IMR-90 (cell line): ENCODE measurements at regions not wholly inside any gene's neighbourhood (a gene's known extent, or its start where the extent isn't known, plus 50 kb on each side); places are given as distances from the start of the nearest gene placed in this dataset.

Experiments
- ATAC-seq: fragments of 200-7000 bp; cut with Tn5 transposase; 2 replicates; pipeline ENCODE4 v1.9.1; 2020; ENCODE audit warnings: low read depth, mild to moderate bottlenecking, moderate library complexity
- BruUV-seq: library from RNA; stranded (reverse); fragments of 400-500 nt; replicated peaks from 2 replicates; lab custom pipeline; 2021; lab: Mats Ljungman, UMichigan
- CTCF ChIA-PET: fragments of 300-600 bp; formaldehyde crosslinking; extraction: SDS; loops from one replicate; lab custom pipeline; 2021; ENCODE audit warnings: antibody characterized with exemption; lab: Yijun Ruan, JAX
- POLR2A ChIA-PET: fragments of 300-600 bp; sonication (Branson Sonifier 250); formaldehyde crosslinking; loops from one replicate; lab custom pipeline; 2022; ENCODE audit warnings: antibody characterized with exemption; ENCODE audit not compliant: unreplicated experiment; lab: Charles Lee
- DNase-seq: peaks from one replicate; pipeline ENCODE4 v3.0.0; 2013
- H2AFZ ChIP-seq: replicated peaks from 2 replicates; pipeline ENCODE3; 2013; ENCODE audit warnings: low read length, mild to moderate bottlenecking; ENCODE audit not compliant: poor library complexity
- H2AK5ac ChIP-seq: 2 replicates; pipeline ENCODE4 v1.6.1; 2013; ENCODE audit warnings: low read depth, low read length, inconsistent platforms
- H2AK9ac ChIP-seq: replicated peaks from 2 replicates; pipeline ENCODE3; 2013; ENCODE audit warnings: mild to moderate bottlenecking, low read depth, low read length, moderate library complexity; ENCODE audit not compliant: poor library complexity
- H2BK120ac ChIP-seq: 2 replicates; pipeline ENCODE4 v1.6.1; 2013; ENCODE audit warnings: low read depth, low read length, inconsistent platforms
- H2BK15ac ChIP-seq: 3 replicates; pipeline ENCODE4 v1.6.1; 2013; ENCODE audit warnings: low read depth, low read length, inconsistent platforms
- H2BK20ac ChIP-seq: 2 replicates; pipeline ENCODE4 v1.6.1; 2013; ENCODE audit warnings: low read depth, mild to moderate bottlenecking, inconsistent platforms, low read length, moderate library complexity
- H2BK5ac ChIP-seq: 2 replicates; pipeline ENCODE4 v1.6.1; 2013; ENCODE audit warnings: mild to moderate bottlenecking, low read depth, low read length, inconsistent platforms; ENCODE audit not compliant: poor library complexity, severe bottlenecking
- H3K14ac ChIP-seq: replicated peaks from 2 replicates; pipeline ENCODE4 v1.6.1; 2013; ENCODE audit warnings: low read depth, low read length, inconsistent platforms
- H3K18ac ChIP-seq: 2 replicates; pipeline ENCODE4 v1.6.1; 2013; ENCODE audit warnings: low read depth, low read length, control low read depth
- H3K23ac ChIP-seq: 2 replicates; pipeline ENCODE4 v1.6.1; 2013; ENCODE audit warnings: low read depth, low read length, inconsistent platforms
- H3K27ac ChIP-seq: 2 replicates; pipeline ENCODE4 v1.5.1; 2013; ENCODE audit warnings: mild to moderate bottlenecking, control low read depth, low read length; ENCODE audit not compliant: insufficient read depth
- H3K27me3 ChIP-seq: 2 replicates; pipeline ENCODE4 v1.6.1; 2013; ENCODE audit warnings: low read length; ENCODE audit not compliant: control insufficient read depth, insufficient read depth
- H3K36me3 ChIP-seq: 2 replicates; pipeline ENCODE4 v1.6.1; 2013; ENCODE audit warnings: low read length, mixed read lengths; ENCODE audit not compliant: control insufficient read depth, insufficient read depth
- H3K4ac ChIP-seq: 2 replicates; pipeline ENCODE4 v1.6.1; 2013; ENCODE audit warnings: low read depth, low read length, inconsistent platforms
- H3K4me1 ChIP-seq: 2 replicates; pipeline ENCODE4 v1.6.1; 2013; ENCODE audit warnings: low read length, mixed read lengths; ENCODE audit not compliant: control insufficient read depth, insufficient read depth
- H3K4me2 ChIP-seq: 2 replicates; pipeline ENCODE4 v1.6.1; 2013; ENCODE audit warnings: low read depth, mild to moderate bottlenecking, control low read depth, low read length, moderate library complexity
- H3K4me3 ChIP-seq: 2 replicates; pipeline ENCODE4 v1.5.1; 2013; ENCODE audit warnings: low read depth, mild to moderate bottlenecking, control low read depth, low read length, moderate library complexity; ENCODE audit not compliant: insufficient read depth
- H3K56ac ChIP-seq: 2 replicates; pipeline ENCODE4 v1.6.1; 2013; ENCODE audit warnings: low read length, inconsistent platforms; ENCODE audit not compliant: insufficient read depth; ENCODE audit errors: extremely low read depth
- H3K79me1 ChIP-seq, 2 experiments: 2 replicates each; pipeline ENCODE4 v1.6.1; 2013; ENCODE audit warnings: low read length in 2 of 2, inconsistent platforms in 1 of 2, low read depth in 1 of 2
- H3K9ac ChIP-seq: 2 replicates; pipeline ENCODE4 v1.6.1; 2013; ENCODE audit warnings: low read depth, low read length, control low read depth
- H3K9me1 ChIP-seq: 2 replicates; pipeline ENCODE4 v1.6.1; 2013; ENCODE audit warnings: low read length, inconsistent platforms; ENCODE audit not compliant: insufficient read depth
- H3K9me3 ChIP-seq: 2 replicates; pipeline ENCODE4 v1.6.1; 2013; ENCODE audit warnings: low read length; ENCODE audit not compliant: control insufficient read depth, insufficient read depth
- H4K20me1 ChIP-seq: 2 replicates; pipeline ENCODE4 v1.6.1; 2013; ENCODE audit warnings: low read length, inconsistent platforms; ENCODE audit not compliant: insufficient read depth
- H4K5ac ChIP-seq: 2 replicates; pipeline ENCODE4 v1.6.1; 2013; ENCODE audit warnings: mild to moderate bottlenecking, low read depth, low read length, control low read depth
- H4K8ac ChIP-seq, 2 experiments: 2 replicates each; pipeline ENCODE4 v1.6.1; 2013; ENCODE audit warnings: low read depth in 2 of 2, low read length in 2 of 2, control low read depth in 1 of 2, inconsistent platforms in 1 of 2
- H4K91ac ChIP-seq: 2 replicates; pipeline ENCODE4 v1.6.1; 2013; ENCODE audit warnings: low read depth, low read length, inconsistent platforms; ENCODE audit not compliant: insufficient read depth
- BHLHE40 ChIP-seq: fragments of 150-350 bp; IDR thresholded peaks from 2 replicates; pipeline ENCODE4 v1.6.1; 2016; ENCODE audit warnings: mild to moderate bottlenecking, low read depth, low read length
- CEBPB ChIP-seq: IDR thresholded peaks from 2 replicates; pipeline ENCODE4 v1.6.1; 2012; ENCODE audit warnings: low read depth, low read length, improper control_type of control experiment
- CHD1 ChIP-seq: IDR thresholded peaks from 2 replicates; pipeline ENCODE4 v1.6.1; 2012; ENCODE audit warnings: low read depth, low read length, improper control_type of control experiment
- ELK1 ChIP-seq: fragments of 150-350 bp; IDR thresholded peaks from 2 replicates; pipeline ENCODE4 v1.6.1; 2016; ENCODE audit warnings: low read depth, mild to moderate bottlenecking, low read length, moderate library complexity, borderline replicate concordance
- FOS ChIP-seq: fragments of 150-350 bp; IDR thresholded peaks from 2 replicates; pipeline ENCODE4 v1.6.1; 2016; ENCODE audit warnings: low read depth, low read length
- MAFK ChIP-seq: IDR thresholded peaks from 2 replicates; pipeline ENCODE4 v1.6.1; 2012; ENCODE audit warnings: low read depth, low read length, improper control_type of control experiment
- MAZ ChIP-seq: IDR thresholded peaks from 2 replicates; pipeline ENCODE4 v1.6.1; 2012; ENCODE audit warnings: low read depth, mild to moderate bottlenecking, low read length, improper control_type of control experiment, moderate library complexity, borderline replicate concordance
- MXI1 ChIP-seq: IDR thresholded peaks from 2 replicates; pipeline ENCODE4 v1.6.1; 2012; ENCODE audit warnings: low read depth, mild to moderate bottlenecking, low read length, moderate library complexity, borderline replicate concordance
- NFE2L2 ChIP-seq: fragments of 150-350 bp; IDR thresholded peaks from 2 replicates; pipeline ENCODE4 v1.6.1; 2016; ENCODE audit warnings: low read depth, mild to moderate bottlenecking, low read length
- POLR2A ChIP-seq: IDR thresholded peaks from 2 replicates; pipeline ENCODE4 v1.6.1; 2012; ENCODE audit warnings: mild to moderate bottlenecking, low read depth, low read length
- RAD21 ChIP-seq: IDR thresholded peaks from 2 replicates; pipeline ENCODE4 v1.6.1; 2012; ENCODE audit warnings: low read length, improper control_type of control experiment
- RCOR1 ChIP-seq: IDR thresholded peaks from 2 replicates; pipeline ENCODE4 v1.6.1; 2012; ENCODE audit warnings: mild to moderate bottlenecking, low read length, improper control_type of control experiment; ENCODE audit not compliant: insufficient replicate concordance
- RFX5 ChIP-seq: IDR thresholded peaks from 2 replicates; pipeline ENCODE4 v1.8.0; 2012; ENCODE audit warnings: low read depth, mild to moderate bottlenecking, low read length, moderate library complexity
- SMC3 ChIP-seq: fragments of 150-350 bp; IDR thresholded peaks from 2 replicates; pipeline ENCODE4 v1.6.1; 2016; ENCODE audit warnings: low read depth, mild to moderate bottlenecking, antibody characterized with exemption, low read length, moderate library complexity
- WGBS, 2 experiments: methylation state at CpG; one replicate each; pipeline versions ENCODE4 v1.1.5 to v1.1.7; 2013; ENCODE audit warnings: missing lambda C conversion rate in 2 of 2; ENCODE audit not compliant: insufficient read length in 1 of 2; ENCODE audit errors: extremely low coverage in 2 of 2; 5-methylcytosine and 5-hydroxymethylcytosine counted together
- dilution Hi-C: fragments of 300-500 bp; cut with HindIII; formaldehyde crosslinking; loops from one replicate; pipeline ENCODE4 v1.14.3; 2018; ENCODE audit warnings: low sequenced_read_pairs; ENCODE audit not compliant: unreplicated experiment
- in situ Hi-C: fragments of 300-500 bp; cut with MboI; formaldehyde crosslinking; loops from 3 replicates; pipeline ENCODE4 v1.14.3; 2019; ENCODE audit warnings: low sequenced_read_pairs, inconsistent platforms, mixed read lengths
- intact Hi-C: fragments of 100-400 bp; cut with micrococcal nuclease; formaldehyde crosslinking; loops from 2 replicates; pipeline ENCODE4 v1.10.0; 2022
- TF ChIP-seq, protein P1 (sequence below): fragments of 150-350 bp; IDR thresholded peaks from 2 replicates; pipeline ENCODE4 v1.6.1; 2017; ENCODE audit warnings: mild to moderate bottlenecking, antibody characterized with exemption, low read length, low read depth
- TF ChIP-seq, protein P2 (sequence below): conservative IDR thresholded peaks from 2 replicates; pipeline ENCODE4 v1.5.1; 2012; ENCODE audit warnings: mild to moderate bottlenecking, low read depth, low read length, improper control_type of control experiment

DNA sequence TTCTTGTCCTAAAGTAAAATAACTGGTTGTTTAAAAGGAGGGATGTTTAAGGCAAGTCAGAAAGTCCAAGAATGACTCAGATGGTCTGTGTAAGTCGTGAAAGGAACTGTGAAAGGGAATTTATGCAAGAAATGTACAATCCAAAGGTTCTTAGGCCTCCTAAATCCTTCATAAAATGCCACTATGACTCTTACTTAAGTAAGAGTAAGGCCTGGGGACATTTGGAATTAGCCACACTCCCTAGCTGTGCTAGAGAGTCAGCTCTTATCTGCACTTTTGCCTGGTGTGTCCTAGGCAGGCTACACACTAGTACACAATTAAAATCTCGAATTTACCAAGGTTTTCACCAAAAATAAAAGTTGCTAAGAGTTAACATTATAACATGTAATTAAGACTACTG is 686.9 kb downstream of the UQCRFS1 start:
- Histone ChIP-seq H2AFZ (no peak overlapping the region), H3K4me2 (no peak overlapping the region), H3K9ac (no peak overlapping the region), H3K79me1 (no peaks in the 10 kb centered on the region), H3K56ac (no peak overlapping the region), H4K20me1 (no peaks in the 10 kb centered on the region), H3K23ac (no peak overlapping the region), H2BK20ac (no peak overlapping the region), H3K18ac (no peak overlapping the region), H3K14ac (no peak overlapping the region), H4K5ac (no peak overlapping the region), H3K4me3 (no peak overlapping the region), H3K9me3 (peaks cover 10% of the 10 kb centered on the region), H3K4ac (no peak overlapping the region), H4K91ac (no peak overlapping the region), H3K27me3 (no peaks in the 10 kb centered on the region), H3K27ac (no peak overlapping the region), H3K9me1 (no peaks in the 10 kb centered on the region), H3K36me3 (no peaks in the 10 kb centered on the region), H3K4me1 (no peaks in the 10 kb centered on the region), H2BK120ac (no peak overlapping the region), H2BK15ac (no peak overlapping the region), H4K8ac (no peak overlapping the region), H2AK9ac (no peak overlapping the region), H2BK5ac (no peak overlapping the region), H2AK5ac (no peak overlapping the region)
- DNase-seq: no peak
- intact Hi-C loops: no loop called here
- dilution Hi-C loops: no loop called here
- in situ Hi-C loops: no loop called here
- ChIA-PET POLR2A (no interaction called here), CTCF (no interaction called here)
- WGBS, 2 experiments: no CpG with 5 or more reads among the region's 2 CpGs
- no peak for ATAC-seq
- BruUV-seq: no TSS peak
- TF ChIP-seq MXI1: no peak
- TF ChIP-seq FOS: no peak
- no peak for TF ChIP-seq SMC3
- no peak for TF ChIP-seq MAFK
- TF ChIP-seq, protein P1, sequence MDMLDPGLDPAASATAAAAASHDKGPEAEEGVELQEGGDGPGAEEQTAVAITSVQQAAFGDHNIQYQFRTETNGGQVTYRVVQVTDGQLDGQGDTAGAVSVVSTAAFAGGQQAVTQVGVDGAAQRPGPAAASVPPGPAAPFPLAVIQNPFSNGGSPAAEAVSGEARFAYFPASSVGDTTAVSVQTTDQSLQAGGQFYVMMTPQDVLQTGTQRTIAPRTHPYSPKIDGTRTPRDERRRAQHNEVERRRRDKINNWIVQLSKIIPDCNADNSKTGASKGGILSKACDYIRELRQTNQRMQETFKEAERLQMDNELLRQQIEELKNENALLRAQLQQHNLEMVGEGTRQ: no peak
- no peak for TF ChIP-seq BHLHE40
- no peak for TF ChIP-seq RFX5
- TF ChIP-seq CEBPB: no peak
- no peak for TF ChIP-seq RAD21
- no peak for TF ChIP-seq CHD1
- TF ChIP-seq MAZ: no peak
- TF ChIP-seq POLR2A: no peak
- no peak for TF ChIP-seq ELK1
- TF ChIP-seq, protein P2, sequence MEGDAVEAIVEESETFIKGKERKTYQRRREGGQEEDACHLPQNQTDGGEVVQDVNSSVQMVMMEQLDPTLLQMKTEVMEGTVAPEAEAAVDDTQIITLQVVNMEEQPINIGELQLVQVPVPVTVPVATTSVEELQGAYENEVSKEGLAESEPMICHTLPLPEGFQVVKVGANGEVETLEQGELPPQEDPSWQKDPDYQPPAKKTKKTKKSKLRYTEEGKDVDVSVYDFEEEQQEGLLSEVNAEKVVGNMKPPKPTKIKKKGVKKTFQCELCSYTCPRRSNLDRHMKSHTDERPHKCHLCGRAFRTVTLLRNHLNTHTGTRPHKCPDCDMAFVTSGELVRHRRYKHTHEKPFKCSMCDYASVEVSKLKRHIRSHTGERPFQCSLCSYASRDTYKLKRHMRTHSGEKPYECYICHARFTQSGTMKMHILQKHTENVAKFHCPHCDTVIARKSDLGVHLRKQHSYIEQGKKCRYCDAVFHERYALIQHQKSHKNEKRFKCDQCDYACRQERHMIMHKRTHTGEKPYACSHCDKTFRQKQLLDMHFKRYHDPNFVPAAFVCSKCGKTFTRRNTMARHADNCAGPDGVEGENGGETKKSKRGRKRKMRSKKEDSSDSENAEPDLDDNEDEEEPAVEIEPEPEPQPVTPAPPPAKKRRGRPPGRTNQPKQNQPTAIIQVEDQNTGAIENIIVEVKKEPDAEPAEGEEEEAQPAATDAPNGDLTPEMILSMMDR: no peak
- no peak for TF ChIP-seq RCOR1
- TF ChIP-seq NFE2L2: no peak
